ENCODE measurements at regions not wholly inside any gene's neighbourhood (a gene's known extent, or its start where the extent isn't known, plus 50 kb on each side); places are given as distances from the start of the nearest gene placed in this dataset.

GRCh38 chr10:94069884-94070283 is 76.2 kb downstream of the PLCE1 start (continued):
- TF ChIP-seq ZEB2 (tag by site-specific recombination; IDR thresholded peaks at IDR 0.05) (peak; percentile 78), ZNF16 (tag by site-specific recombination; IDR thresholded peaks at IDR 0.05; ENCODE audit: low read depth) (no peak), ZNF843 (tag by site-specific recombination; IDR thresholded peaks at IDR 0.05) (peak; percentile 57; the same call in 1 of the 2 replicates), MZF1 (tag by site-specific recombination; IDR thresholded peaks at IDR 0.05; ENCODE audit: borderline replicate concordance) (no peak), ZNF621 (tag by site-specific recombination; IDR thresholded peaks at IDR 0.05) (no peak), ZNF398 (tag by site-specific recombination; IDR thresholded peaks at IDR 0.05) (no peak), ZNF280C (tag by site-specific recombination; IDR thresholded peaks at IDR 0.05) (no peak), ZNF140 (tag by site-specific recombination; IDR thresholded peaks at IDR 0.05) (no peak), ZNF214 (tag by site-specific recombination; IDR thresholded peaks at IDR 0.05; ENCODE audit: borderline replicate concordance) (no peak), ZNF580 (tag by site-specific recombination; IDR thresholded peaks at IDR 0.05) (no peak), KLF17 (tag by site-specific recombination; IDR thresholded peaks at IDR 0.05) (no peak), IKZF3 (tag by site-specific recombination; IDR thresholded peaks at IDR 0.05) (peak; percentile 70), ZNF157 (tag by site-specific recombination; IDR thresholded peaks at IDR 0.05) (no peak), ZNF830 (tag by site-specific recombination; IDR thresholded peaks at IDR 0.05; ENCODE audit: low read depth) (no peak), RBAK (tag by site-specific recombination; IDR thresholded peaks at IDR 0.05) (no peak), ZNF146 (tag by site-specific recombination; IDR thresholded peaks at IDR 0.05) (no peak), CTCF (tag by site-specific recombination; IDR thresholded peaks at IDR 0.05) (no peak), OSR2 (tag by site-specific recombination; IDR thresholded peaks at IDR 0.05) (no peak), SP7 (tag by site-specific recombination; IDR thresholded peaks at IDR 0.05) (0 out of 2 replicates have a peak, but pooled peaks have one; percentile 41), ZNF785 (tag by site-specific recombination; IDR thresholded peaks at IDR 0.05) (no peak), ZNF121 (tag by site-specific recombination; IDR thresholded peaks at IDR 0.05) (no peak), SP2 (tag by site-specific recombination; IDR thresholded peaks at IDR 0.05) (no peak), ZNF776 (tag by site-specific recombination; IDR thresholded peaks at IDR 0.05; ENCODE audit: borderline replicate concordance) (no peak), ZNF366 (tag by site-specific recombination; conservative IDR thresholded peaks at IDR 0.05) (peak; percentile 67; the same call in 1 of the 2 replicates), ZNF341 (tag by site-specific recombination; IDR thresholded peaks at IDR 0.05; ENCODE audit: low read depth) (no peak), ZBTB8A (tag by site-specific recombination; IDR thresholded peaks at IDR 0.05) (no peak), ZBTB26 (tag by site-specific recombination; optimal IDR thresholded peaks at IDR 0.05) (no peak), ZNF37A (tag by site-specific recombination; IDR thresholded peaks at IDR 0.05) (no peak), HIC1 (tag by site-specific recombination; IDR thresholded peaks at IDR 0.05) (peak; percentile 54; the same call in 1 of the 2 replicates), ZNF629 (tag by site-specific recombination; IDR thresholded peaks at IDR 0.05) (peak; percentile 68), FEZF1 (tag by site-specific recombination; IDR thresholded peaks at IDR 0.05) (no peak)

All from HEK293 (cell line).